HG03575 (cell line): ENCODE measurements at regions not wholly inside any gene's neighbourhood (a gene's known extent, or its start where the extent isn't known, plus 50 kb on each side); places are given as distances from the start of the nearest gene placed in this dataset.

Experiments used
- ATAC-seq: cut with Tn5 transposase; IDR thresholded peaks from one replicate; pipeline ENCODE4 v1.9.1; 2021; ENCODE audit not compliant: unreplicated experiment, insufficient number of reproducible peaks, low FRiP score; ENCODE audit errors: extremely low read depth

DNA sequence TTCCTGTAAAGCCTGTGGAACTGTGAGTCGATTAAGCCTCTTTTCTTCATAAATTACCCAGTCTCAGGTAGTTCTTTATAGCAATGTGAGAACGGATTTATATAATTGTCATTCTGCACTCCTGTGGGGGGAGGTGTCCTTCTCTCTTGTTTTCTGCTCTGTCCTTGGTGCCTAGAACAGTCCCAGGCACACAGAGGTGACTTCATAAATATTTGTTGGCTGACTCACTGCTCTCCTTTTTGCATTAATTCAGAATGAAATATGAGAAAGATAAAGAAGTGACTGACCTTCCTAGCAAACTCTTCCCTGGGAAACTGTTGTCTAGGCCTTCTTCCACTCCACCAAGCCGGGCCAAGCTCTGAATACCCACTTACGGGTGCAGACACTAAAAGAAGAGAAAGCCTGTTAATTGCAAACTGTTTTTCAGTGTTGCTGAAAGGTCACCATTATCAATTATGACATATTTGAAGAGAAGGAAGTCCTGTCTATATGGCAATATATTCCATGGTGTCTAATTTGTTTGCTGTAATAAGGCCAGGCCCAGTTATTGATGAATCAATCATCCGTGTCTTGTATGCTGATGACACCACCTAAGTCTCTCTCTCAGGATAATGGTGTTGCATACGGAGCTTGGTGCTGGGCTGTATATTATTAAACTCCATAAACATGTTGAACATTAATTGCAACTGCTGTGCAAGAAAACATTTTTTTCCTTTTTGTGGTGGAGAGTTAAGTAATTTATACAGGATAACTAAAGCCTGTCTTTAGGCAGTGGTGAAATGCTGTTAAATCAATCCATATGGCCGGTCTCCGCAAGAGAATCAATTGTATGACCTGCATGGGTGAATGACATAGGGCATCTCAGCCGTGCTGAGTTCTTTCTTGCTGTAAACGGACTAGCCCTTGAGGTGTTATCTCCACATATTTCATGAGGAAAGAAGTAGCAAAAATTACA is 567.5 kb downstream of the SLC4A3 start:
- ATAC-seq, result no peak

DNA sequence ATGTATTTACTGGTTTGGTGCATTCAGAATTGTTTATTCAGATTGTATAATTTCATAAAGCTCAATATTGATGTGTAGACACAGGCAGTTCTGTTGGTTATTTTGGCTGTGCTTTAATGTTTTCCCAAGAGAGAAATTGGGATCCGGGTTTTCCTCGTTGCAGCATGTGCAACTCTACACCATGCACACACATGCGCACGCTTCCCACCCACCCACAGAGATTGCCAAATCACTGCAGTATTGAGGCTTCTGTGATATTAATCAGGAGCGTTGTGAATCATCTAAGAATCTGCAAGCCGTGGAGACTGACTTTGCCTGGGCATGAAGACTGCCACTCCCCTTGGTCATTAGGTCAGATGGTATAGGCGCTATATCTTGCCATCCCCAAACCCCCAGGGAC is 571.5 kb downstream of the SLC4A3 start:
- ATAC-seq, result no peak

DNA sequence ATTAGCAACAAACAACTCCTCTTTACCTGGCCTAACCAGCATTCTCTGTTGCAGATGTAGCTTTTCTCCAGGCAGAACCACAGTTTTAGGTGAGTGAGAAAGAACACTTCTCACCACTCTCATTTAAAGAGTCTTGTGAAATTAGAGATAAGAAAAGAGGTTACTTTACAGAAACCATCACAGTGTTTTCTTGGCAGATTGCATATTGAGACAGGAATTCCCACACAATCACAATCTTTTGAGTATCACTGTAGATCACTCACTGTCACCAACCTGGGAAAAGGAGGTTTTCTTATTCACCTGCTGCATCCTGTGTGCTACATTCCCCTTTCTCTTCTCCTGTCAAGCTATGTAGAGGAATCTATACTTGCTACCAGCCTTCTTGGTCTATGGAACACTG is 574.6 kb downstream of the SLC4A3 start:
- ATAC-seq, result no peak

DNA sequence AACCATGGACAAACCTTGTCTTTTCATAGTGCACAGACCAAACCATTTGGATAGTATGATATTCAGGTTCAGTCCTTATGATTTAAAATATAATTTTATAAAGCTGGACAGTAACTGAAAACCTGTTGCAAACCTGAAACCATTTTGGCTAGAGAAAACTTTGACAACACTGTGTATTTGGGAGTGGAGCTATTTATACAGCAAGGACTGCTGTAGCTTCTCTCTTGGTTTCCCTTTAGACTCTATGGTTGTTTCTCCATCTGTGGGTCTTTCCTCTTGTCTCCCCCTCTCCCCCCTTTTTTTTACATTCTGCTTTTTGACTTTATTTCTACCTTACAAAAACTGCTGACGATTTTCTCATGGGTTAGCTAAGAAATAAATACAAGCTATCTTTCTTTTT is 581.7 kb downstream of the SLC4A3 start:
- no peak for ATAC-seq

DNA sequence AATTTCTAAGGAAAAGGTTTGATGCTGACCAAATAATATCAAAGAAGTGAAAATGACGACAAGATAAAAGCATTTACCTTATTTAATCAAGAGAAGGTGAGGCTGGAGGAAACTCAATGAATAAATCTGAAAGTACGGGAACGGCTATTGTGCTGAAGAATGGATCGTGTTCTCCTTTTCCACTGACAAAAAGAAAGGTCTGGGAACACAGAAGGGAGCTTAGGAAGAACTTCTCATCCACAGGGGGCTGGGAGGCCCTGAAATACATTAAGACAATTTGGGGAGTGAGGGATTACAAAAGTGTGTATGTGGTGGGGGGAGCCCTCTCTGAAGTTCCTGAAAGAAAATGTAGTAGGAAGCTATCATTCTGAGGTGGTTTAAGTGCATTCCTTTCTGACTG is 582.3 kb downstream of the SLC4A3 start:
- no peak for ATAC-seq

DNA sequence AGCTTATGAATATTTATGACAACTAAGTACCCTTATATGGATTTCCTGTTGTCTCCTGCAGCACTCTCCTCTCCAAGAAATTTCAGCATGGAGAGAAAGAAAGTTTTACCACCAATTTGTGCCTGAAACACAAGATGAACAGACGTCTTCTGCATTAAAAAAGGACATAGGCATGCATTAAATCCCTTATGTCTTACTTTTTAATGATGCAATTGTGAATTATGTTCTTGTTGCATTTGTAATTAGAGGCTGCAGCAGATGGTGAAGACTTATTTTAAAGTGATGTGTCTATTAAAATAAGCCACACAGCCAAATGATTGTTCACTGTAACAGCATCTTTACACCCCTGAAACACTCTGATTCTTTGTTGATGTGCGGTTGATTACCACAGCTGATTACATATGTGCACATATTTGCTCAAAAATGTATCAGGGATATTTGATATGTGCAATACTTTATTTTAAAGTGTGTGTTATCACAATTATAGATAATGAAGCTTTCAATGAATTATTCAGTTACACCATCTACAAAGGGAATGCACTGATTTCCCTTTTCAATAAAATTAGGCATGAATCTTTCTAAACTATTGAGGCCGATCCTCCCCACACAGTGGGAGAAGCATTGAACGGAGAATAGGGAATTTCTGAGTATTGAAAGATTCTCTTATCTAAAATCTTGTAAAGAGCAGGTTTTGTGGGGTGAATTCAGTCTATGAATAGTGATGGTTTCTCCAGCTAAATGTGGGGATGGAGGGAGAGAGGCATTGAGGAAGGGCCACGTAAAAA is 585.1 kb downstream of the SLC4A3 start:
- no peak for ATAC-seq

DNA sequence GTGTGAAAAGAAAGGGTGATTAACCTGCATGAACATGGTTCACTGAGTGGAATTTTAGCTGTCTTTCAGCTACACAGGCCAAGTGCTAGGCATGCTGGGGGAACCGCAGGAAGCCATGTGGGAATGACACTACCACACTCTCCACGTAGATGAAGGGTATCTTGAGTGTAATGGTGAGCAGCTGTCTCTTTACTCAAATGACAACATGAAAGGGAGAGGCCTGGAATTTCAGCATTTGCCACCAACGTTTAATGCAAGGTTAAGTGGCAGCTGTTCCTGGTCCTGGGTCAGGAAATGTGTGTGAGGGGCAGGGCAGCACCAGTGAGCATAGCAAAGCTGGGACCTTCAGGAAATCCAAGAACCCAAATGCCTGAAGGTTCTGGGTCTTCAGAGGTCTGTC is 588.4 kb downstream of the SLC4A3 start:
- no peak for ATAC-seq

DNA sequence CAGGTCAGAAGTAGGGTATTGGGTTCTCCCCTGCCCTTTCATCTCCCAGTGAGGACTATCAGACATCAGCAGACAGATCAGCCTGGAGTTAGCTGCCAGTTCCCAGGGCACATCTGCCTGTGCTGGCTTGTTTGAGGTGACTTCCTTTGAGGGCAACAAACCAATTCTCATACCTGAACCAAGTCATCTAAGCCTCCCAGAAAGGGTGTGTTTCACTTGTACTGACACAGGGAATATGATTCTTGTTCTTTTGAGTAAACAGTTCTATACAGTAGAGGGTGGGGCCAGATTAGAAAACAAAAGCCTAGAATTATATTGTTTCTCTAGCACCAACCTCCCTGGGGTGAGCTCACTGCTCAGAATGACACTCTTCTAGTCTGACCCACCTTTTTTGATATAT is 591.9 kb downstream of the SLC4A3 start:
- ATAC-seq, result no peak

DNA sequence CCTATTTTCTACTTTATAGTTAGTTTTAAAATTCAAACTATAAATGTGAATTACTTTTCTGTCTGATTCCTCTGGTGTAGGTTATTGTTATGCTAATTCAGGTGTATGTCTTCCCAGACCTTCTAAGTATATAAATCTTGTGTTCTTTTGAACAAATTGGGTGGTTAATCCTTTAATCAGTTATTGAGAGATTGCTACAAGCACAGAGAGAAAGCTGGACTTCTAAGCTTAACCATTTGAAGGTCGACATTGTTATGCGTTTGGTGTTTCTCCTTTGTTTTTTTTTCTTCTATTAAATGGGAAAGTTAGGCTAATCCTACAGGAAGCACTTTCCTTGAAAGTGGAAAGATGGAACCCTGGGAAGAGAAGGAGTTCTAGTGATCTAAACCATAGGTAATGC is 592.6 kb downstream of the SLC4A3 start:
- ATAC-seq, result no peak

DNA sequence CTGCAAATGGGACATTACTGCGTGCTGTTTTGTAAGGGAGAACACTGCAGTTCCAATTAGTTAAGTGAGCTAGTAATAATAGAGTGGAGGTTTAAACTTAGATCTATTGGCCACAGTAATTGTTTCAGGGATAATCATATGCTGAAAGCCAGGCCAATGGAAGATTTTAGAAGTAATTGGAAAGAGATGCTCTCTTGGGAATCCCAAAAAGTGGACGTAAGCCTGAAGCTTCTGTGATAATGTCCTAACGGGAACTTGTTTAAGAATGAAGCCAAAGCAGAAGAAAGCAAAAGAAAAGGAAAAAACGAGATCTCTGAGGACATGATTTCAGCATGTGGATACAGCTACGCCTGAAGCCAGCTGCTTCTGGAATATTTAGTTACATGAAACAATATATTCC is 594.6 kb downstream of the SLC4A3 start:
- no peak for ATAC-seq

DNA sequence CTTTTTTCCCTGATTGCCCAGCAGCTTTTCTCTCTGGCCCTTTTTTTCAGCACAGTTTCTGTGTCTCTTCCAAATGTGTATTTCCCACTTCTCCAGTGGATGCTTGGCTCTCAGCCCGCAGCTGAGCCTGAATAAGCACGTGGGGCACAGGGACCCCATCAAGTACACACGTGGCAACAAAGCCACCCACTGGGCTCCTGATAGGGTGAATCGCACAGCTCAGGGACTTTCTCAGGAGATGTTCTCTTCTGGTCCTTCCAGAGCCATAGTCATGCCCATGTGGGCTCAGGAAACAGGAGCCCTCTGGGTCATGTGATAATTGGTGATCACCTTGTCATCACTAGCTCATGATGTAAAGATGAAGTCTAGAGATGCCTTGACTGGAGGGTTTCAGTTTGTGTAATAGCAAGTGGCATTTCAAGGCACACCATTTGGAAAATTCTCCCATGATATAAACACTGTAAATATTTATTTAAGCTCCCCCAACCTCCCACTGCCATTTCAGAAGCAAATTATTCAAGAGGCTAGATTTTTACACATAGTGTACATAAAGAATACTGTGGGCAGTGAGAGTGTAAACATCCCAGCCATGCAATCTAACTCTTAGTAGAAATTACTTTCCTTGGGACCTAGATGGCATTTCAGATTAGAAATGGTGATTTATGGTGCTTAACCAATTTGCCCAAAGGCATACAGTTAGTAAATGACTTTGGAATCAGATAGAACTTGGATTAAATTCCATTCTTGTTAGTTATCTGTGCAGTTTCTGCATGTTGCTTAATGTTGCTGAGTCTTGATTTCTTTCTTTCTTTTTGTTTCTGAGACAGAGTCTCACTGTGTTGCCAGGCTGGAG is 597.5 kb downstream of the SLC4A3 start:
- ATAC-seq, result no peak

DNA sequence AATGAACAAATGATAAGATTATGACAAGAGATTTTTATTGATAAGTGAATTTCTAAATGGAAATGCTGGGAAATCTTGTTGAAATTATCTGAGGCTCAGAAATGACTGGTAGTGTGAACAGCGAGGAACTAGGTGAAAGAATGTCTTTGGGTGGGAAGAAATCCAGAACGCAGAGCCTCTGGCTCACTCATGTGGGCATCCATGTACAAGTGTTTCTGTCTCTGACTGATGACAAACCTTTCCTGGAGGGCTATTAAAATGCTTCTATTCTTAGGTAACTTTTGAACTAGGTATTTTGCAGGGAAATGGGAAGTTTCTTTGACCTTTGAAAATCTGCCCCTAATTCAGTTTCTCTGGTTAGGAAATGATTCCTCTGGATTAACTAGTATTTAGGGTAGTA is 598.6 kb downstream of the SLC4A3 start:
- ATAC-seq, result no peak

DNA sequence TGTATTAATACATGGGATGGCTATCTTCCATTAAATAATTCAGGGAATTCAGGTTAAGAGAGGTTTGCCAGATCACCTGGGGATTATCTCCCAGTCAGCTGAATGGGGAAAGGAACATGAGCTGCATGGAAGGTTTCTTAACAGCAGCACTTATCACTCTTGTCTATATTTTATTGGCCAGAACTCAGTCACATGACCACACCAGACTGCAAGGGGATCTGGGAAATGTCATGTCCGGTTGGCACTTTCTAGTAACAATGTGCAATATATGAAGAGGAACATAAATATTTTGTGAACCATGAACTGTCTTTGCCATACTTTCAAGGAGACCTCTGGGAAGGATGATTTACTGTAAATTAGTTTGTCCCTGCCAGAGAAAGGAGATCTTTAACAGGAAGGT is 599.1 kb downstream of the SLC4A3 start:
- no peak for ATAC-seq

DNA sequence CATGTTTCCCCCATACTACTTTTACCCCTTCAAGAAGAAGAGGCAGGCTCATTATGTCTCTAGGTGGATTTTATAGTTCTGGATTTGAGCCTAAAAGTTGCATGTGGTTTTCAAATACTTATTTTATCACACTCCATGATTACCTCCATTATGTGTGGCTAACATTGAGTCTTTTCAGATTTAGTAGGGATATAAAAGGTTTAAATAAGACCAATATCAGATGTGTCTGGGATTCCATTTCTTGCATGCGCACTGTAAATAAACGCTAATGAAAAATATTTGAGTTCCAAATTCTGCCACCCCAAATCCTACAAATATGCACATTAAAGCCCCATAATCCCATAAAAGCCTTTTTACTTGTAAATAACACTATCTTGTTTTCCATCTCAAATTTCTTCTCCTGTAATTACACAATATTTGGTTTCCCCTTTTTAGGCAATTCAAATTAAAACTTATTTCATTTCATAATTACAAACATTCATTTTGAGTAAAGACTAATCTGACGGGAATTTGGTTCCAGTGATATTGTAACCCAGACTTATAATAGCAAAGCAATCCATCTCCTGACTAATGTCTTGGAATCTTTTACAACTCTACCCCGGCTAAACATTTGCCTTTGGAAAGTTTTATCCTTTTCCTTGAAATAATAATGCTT is 600.0 kb downstream of the SLC4A3 start:
- no peak for ATAC-seq

DNA sequence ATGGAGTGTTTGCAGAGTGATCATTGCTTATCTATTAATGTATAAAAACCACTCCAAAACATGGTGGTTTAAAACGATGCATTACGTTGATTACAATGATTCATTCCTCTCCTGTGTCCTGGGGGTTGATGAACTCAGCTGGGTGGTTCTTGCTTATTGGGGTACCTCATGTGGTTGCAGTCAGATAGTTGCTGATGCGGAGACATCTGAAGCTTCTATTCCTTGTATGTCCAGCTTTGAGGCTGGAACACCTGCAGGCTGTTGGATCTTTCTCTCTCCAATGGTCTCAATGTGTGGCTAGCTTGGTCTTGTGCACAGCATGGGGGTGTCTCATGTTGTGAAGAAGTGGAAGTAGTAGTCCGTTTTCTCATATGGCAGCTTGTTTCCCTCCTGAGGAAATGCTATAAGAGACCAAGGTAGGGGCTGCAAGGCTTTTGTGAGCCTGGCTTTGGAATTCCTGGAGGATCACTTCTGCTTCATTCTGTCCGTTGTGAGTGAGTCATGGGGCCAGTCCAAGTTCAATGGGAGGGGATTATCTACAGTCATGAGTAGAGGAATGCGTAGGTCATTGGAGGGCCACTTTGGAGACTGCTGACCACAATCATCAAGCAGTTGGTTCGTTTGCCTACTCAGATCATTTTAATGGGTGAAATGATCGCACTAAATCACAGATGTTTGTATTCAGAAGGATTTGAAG is 601.0 kb downstream of the SLC4A3 start:
- no peak for ATAC-seq

DNA sequence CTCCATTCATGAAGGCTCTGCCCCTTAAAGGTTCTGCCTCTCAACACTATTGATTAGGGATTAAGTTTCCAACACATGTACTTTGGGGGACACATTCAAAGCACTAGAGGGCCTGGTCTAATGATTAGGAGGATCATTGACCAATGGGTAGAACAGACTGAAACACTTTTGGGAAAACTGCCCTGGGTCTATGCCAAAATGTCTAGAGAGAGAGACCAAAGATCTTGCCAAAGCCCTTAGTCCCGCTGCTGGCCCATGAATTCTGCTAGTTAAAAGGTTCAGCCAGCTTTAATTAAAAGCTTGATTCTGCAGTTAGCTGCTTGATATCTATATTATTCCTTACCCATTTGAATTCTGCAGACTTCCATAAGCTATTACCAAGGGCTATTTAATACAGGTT is 613.2 kb downstream of the SLC4A3 start:
- ATAC-seq, result no peak

DNA sequence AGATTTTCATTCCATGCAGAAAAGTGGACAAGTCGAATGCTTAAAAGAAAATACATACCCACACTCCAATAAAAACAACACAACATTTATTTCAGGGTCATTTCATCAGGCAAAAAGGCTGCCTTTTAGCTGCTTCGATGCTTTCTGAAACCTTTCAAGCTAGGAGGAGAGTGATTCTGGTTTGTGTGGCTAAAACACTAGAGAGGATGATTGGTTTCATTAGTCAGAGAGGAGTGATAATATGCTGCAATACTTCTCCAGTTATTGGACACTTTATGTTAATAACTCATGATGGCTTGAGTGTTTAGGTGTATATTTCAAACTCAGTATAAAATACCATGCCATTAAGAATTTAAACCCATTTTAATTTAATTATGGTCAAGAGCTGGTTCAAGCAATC is 614.0 kb downstream of the SLC4A3 start:
- no peak for ATAC-seq

DNA sequence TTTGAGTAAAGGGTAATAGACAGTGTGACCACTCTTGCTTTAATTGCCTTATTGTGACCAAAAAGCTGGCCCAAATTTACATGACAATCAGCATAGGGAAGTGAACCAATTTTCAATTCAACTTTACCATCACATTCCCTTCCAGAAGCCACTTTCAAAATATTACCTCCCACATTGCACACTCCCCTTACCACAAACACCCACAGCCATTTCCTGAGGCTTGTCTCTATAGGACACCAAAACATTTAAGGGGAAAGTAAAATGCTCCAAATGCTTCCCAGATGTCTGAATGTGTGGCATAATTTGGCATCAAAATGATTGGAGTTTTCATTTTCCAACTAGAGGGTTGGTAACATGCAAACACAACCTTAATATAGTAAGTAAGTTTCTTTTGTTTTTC is 616.1 kb downstream of the SLC4A3 start:
- ATAC-seq, result no peak
